Lower leg skin (tissue), 3 donors: ENCODE measurements at regions not wholly inside any gene's neighbourhood (a gene's known extent, or its start where the extent isn't known, plus 50 kb on each side); places are given as distances from the start of the nearest gene placed in this dataset.

Experiments
- POLR2A ChIP-seq, 2 donors: fragments of 450-650 bp; IDR thresholded peaks; one replicate each; pipeline ENCODE4 v1.6.1; 2016 to 2017; ENCODE audit warnings: antibody characterized with exemption in 2 of 2, mild to moderate bottlenecking in 1 of 2, moderate library complexity in 1 of 2
- TF ChIP-seq, protein P1 (sequence below), 3 donors: fragments of 450-650 bp; IDR thresholded peaks; one replicate each; pipeline ENCODE4 v1.5.1; 2016; ENCODE audit warnings: antibody characterized with exemption in 3 of 3, mild to moderate bottlenecking in 3 of 3, moderate library complexity in 2 of 3

DNA sequence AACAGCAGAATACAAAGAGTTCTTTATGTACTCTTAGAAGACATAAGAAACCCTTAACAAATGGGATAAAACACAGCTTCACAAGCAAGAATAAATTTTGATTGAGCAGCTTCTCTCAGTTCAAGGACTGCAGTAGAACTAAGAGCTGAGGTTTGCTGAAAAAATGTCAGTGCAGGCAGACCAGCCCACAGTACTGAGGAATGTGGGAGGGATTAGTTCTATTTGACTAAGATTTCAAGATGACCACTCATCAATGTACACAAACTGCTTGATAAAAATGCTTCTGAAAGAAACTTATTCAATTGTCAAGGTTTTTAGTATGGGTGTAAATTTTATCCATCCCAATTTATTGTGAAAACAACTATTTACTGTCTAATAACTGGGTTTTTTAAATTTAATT, 138.4 kb downstream of the SEC23A start:
- TF ChIP-seq, protein P1, sequence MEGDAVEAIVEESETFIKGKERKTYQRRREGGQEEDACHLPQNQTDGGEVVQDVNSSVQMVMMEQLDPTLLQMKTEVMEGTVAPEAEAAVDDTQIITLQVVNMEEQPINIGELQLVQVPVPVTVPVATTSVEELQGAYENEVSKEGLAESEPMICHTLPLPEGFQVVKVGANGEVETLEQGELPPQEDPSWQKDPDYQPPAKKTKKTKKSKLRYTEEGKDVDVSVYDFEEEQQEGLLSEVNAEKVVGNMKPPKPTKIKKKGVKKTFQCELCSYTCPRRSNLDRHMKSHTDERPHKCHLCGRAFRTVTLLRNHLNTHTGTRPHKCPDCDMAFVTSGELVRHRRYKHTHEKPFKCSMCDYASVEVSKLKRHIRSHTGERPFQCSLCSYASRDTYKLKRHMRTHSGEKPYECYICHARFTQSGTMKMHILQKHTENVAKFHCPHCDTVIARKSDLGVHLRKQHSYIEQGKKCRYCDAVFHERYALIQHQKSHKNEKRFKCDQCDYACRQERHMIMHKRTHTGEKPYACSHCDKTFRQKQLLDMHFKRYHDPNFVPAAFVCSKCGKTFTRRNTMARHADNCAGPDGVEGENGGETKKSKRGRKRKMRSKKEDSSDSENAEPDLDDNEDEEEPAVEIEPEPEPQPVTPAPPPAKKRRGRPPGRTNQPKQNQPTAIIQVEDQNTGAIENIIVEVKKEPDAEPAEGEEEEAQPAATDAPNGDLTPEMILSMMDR (IDR thresholded peaks at IDR 0.05): no peak
- TF ChIP-seq POLR2A (IDR thresholded peaks at IDR 0.05): no peak
